Right renal cortex interstitium (tissue), 3 donors: ENCODE measurements at regions not wholly inside any gene's neighbourhood (a gene's known extent, or its start where the extent isn't known, plus 50 kb on each side); places are given as distances from the start of the nearest gene placed in this dataset.

Experiments used
- DNase-seq, 3 donors: peaks; one replicate each; pipeline ENCODE4 v3.0.0-alpha.2; 2013; ENCODE audit warnings: low read depth in 3 of 3, low spot score in 2 of 3

DNA sequence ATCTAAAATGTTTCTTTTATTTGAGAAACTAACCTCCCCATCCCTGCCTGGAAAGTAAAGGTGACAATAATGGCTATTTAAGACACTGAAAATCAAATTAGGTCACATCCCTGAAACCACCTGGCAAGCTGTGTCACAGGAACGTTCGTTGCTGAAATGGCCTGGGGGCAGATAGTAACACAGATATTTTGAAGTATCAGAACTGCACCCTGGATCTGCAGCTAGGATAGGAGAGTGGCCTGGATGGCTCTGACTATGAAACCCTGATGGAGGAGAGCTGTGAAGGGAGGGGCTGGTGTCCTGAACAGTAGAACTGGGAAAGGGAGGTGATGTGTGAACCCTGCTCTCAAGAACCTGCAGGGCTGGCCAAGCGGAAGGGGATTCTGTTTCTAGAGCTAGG, 648.3 kb upstream of the CFAP20DC start:
- DNase-seq, result no peak

GRCh38 chr3:59696783-59697182, 647.0 kb upstream of the CFAP20DC start:
- no peak for DNase-seq

GRCh38 chr3:59695860-59696259, 646.0 kb upstream of the CFAP20DC start:
- no peak for DNase-seq

- no peak for DNase-seq
Observed at GRCh38 chr3:59692117-59692516, 642.3 kb upstream of the CFAP20DC start.

GRCh38 chr3:59690886-59691285, 641.1 kb upstream of the CFAP20DC start:
- no peak for DNase-seq

DNA sequence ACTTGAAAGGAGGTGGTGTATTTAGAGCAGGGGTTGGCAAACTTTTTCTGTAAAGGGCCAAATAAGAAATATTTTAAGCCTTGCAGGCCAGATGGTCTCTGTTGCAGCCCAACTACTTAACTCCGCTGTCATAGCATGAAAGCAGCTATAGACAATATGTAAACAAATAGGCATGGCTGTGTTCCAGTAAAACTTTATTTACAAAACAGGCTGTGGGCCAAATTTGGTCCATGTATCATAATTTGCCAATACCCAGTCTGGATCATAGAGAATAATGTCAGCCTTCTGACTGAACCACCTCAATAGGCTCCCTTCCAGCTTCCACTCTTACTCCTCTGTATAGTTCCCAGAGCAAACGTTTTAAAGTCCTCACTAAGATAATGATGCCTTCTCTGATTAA, 638.8 kb upstream of the CFAP20DC start:
- DNase-seq, result no peak

DNA sequence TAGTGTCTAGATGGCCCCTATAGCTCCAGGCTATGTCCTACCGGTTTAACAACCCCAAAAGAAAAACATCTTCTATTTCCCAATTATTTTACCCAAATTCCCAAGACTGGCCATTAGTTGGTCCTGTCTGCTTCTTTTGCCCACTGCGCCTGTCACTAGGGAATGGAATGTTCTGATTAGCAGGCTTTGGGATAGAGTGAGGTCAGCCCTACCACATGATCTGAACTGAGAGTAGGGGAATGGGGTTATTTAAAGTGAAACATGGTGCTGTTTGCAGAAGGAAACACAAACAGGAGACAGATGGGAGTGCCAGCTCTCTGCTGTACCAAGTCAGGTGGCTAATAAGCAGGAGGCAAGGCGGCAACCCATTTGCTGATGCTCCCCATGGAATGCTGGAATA, 635.6 kb upstream of the CFAP20DC start:
- no peak for DNase-seq

DNA sequence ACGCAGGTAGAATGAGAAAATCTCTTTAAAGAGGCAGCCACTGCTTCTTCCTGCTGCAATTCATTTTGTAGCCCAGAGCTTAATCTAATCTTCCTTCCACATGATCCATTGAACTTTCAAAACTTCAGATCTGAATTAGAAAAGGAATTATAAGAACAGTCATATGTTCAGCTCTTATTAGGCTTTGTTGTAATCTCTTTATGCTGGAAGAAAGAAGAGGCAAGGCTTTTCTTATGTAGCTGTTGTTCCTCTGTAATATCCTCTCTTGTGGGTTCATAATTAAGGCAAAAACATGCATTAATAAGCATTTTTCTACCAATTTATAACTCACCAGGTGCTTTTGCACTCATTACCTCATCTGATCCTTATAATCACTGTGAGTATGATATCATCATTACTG, 634.9 kb upstream of the CFAP20DC start:
- no peak for DNase-seq

DNA sequence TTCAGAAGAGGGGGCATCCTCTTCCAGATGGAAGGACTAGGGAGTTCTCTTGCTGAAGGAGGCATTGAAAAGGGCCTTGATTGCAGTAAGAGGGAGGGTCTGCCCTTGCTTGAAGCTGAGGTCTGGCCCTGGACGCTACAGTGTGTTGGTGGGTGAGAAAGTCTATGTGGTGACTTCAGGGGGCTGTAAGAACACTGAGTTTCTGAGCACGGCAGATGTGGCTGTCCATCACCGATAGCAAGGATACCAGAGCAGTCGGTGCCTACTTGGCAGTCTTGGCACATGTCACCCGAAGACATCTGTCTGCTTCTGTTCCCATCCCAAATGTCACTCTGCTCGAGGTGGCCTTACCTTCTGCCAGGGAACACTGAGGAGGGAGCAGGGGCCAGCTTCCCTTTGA, 631.1 kb upstream of the CFAP20DC start:
- no peak for DNase-seq

GRCh38 chr3:59677747-59678702, 628.2 kb upstream of the CFAP20DC start:
- DNase-seq, result no peak

GRCh38 chr3:59675495-59675894, 625.7 kb upstream of the CFAP20DC start:
- no peak for DNase-seq

DNA sequence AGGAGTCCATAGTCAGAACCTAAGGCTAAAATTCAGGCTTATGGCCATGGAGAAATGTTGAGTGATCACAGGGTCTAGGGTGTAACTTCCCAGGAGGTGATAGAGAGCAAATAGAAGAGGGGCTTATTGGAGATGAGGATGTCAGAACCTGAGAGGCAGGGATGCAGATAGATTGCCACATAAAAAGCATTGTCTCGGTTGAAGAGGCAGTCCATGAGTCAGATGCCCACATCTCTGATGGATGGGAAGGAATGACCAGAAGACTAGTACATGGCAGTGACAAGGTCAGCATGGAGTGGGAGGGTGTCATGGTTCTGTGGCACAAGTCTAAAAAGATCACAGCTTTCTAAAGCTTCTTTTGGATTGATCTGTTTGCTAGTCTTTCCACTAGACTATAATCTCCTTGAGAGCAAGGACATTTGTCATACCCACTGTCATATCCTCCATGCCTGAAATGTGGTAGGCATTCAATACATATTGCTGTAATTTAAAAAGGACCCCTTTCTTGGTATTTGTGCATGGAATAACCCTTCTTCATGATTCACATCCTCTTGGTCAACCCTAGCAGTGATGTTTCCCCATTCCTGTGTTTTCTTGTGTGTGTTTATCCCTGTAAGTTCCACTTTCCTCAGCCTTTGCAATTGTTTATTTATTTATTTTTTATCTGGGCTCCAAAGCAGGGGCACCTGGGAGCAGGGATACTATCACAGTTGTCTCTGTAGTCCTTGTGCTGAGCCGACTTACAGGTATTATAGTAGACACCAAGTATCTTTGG, 613.4 kb upstream of the CFAP20DC start:
- DNase-seq, result no peak

GRCh38 chr3:59660852-59661625, 611.2 kb upstream of the CFAP20DC start:
- no peak for DNase-seq

GRCh38 chr3:59660376-59660775, 610.6 kb upstream of the CFAP20DC start:
- no peak for DNase-seq

DNA sequence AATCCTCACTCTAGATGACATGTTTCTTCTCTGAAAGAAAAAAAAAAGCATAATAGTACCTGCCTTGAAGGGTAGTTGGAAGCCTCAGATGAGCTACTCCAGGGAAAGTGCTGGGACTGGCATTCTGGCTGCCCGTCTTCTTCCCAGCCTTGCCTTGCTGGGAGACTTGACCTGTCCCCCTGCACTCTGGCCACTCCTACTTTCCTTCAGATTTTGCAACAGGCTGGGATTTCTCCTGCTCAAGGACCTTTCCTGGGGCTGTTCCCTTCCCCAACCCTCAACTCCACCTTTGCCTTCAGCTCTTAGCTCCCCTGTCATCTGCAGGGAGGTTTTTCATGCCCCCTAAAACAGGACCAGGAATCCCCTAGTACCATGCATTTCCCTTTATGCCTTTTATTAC, 609.9 kb upstream of the CFAP20DC start:
- DNase-seq, result no peak

DNA sequence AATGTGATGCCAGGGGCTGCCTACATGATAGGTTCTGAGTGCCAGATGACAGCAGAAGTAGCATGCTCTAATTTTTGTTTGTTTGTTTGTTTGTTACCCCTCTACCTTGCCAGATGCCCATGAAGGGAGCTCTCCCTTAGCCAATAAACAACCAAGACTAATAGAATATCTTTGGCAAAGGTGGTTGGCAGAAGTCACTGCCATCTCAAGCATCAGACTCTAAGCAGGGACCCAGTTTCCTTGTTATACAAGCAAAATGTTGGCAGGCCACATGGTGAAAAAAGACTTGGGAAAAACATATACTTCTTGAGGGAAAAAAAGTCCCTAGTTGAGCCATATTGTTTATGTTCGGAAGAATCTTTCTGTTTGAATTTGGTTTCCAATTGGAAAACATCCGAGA, 609.0 kb upstream of the CFAP20DC start:
- no peak for DNase-seq

DNA sequence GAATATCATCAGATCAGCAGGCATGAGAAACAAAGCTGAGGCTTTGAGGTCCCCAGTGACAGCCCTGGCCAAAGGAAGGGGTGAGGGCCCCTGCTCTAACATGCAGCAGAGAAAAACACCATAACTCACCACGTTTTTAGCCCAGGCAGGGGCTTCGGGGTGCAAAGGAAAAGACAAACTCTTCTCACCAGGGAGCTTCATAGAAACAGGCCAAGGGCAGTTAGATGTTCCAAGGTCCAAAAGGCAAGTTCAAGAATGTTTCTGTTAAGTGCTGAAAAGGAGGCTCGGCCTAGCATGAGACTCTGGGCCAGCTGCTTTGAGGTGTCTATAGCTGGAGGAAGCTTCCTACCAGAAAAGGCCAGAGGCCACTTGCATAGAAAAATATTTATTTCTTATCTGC, 608.4 kb upstream of the CFAP20DC start:
- DNase-seq, result no peak

DNA sequence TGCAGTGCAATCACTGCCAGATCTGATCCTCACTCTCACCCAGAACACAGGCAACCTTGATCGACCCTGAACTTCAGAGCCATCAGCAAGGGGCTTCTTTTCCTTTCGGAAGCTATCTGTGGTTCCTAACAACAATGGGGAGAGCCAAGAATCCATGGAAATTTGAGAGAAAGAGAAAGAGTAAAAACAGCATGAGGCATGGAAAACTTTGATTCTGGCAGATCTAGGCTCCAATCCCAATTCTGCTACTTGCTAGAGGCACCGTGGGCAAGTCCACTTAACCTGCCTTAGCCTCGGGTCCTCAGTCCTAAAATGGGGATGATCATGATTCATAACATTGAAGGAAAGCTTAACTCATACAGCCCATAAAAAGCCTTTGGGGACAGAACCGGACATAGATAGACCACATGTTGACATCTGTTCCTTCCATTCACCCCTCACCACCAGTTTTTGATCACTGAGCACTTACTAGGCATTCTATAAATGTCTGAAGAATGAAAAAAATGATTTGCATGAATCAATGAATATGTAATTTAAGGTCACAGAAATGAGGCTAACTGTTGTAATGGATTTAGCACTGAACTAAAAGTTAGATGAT, 605.7 kb upstream of the CFAP20DC start:
- no peak for DNase-seq

DNA sequence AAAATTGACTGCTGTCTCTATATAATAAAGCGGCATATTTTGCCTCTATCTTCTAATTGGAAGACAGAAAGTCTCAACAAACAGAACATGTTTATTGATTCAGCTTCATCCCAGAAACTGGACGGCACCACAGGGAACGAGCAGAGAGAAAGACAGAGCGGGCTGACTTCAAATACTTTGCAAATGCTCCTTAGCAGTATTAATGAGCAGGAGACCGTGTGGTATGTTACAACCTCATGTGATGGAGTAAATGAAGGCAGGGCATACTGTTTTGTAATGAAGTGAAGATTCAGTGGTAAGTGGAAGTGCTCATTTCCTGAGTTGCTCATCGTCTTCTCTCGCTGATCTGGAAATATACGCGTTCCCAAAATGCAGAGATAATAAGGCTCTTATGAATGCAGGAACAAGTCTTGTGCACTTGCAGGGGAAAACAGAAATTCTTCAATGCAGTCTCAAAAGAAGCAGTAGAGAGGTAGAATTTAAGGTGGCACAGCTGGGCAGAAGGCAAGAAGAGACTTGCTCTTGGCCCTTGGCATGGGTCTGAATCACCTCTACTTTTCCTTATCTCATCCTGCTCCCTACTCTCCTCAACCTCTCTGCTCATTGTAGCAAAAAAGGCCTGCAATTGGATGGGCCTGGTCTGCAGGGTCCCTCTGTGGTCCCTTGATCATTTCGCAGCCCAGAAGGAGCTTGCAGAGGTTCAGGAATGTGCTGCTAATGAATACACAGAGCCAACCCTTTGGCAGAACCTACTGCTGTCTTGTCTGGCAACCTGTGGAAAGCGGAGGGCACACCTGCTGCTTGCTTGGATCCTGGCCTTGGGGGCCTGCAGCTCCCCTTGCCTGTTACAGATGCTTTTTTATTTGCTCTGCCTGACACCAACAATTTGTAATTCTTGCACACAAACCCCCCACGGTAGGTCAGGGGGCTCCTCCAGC, 604.9 kb upstream of the CFAP20DC start:
- DNase-seq, result no peak

GRCh38 chr3:59654123-59654479, 604.3 kb upstream of the CFAP20DC start:
- no peak for DNase-seq
